ENCODE measurements at regions not wholly inside any gene's neighbourhood (a gene's known extent, or its start where the extent isn't known, plus 50 kb on each side); places are given as distances from the start of the nearest gene placed in this dataset.

GRCh38 chr4:46594661-46595060, 204.7 kb upstream of the GABRA2 start:
- CTCF ChIA-PET, result no interaction called here
- no peaks in the 10 kb centered on the region for H3K27me3 ChIP-seq (ENCODE audit: control insufficient read depth, insufficient read depth, low read length)

GRCh38 chr4:46586566-46586965, 196.6 kb upstream of the GABRA2 start:
- H3K36me3 ChIP-seq (ENCODE audit: control insufficient read depth, insufficient read depth, low read length), result no peaks in the 10 kb centered on the region
- TF ChIP-seq, protein P1, sequence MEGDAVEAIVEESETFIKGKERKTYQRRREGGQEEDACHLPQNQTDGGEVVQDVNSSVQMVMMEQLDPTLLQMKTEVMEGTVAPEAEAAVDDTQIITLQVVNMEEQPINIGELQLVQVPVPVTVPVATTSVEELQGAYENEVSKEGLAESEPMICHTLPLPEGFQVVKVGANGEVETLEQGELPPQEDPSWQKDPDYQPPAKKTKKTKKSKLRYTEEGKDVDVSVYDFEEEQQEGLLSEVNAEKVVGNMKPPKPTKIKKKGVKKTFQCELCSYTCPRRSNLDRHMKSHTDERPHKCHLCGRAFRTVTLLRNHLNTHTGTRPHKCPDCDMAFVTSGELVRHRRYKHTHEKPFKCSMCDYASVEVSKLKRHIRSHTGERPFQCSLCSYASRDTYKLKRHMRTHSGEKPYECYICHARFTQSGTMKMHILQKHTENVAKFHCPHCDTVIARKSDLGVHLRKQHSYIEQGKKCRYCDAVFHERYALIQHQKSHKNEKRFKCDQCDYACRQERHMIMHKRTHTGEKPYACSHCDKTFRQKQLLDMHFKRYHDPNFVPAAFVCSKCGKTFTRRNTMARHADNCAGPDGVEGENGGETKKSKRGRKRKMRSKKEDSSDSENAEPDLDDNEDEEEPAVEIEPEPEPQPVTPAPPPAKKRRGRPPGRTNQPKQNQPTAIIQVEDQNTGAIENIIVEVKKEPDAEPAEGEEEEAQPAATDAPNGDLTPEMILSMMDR (IDR thresholded peaks at IDR 0.05; ENCODE audit: insufficient read depth, low read depth, low read length), result no peak
- H3K27me3 ChIP-seq (ENCODE audit: control insufficient read depth, insufficient read depth, low read length), result no peaks in the 10 kb centered on the region
- CTCF ChIA-PET, result no interaction called here
- no peak for DNase-seq (ENCODE audit: low read depth)
- POLR2A ChIA-PET, result no interaction called here
- H3K4me3 ChIP-seq (ENCODE audit: low read depth, low read length), result no peak overlapping the region

More at GRCh38 chr4:46594661-46595060, 204.7 kb upstream of the GABRA2 start:
- H3K4me3 ChIP-seq (ENCODE audit: low read depth, low read length), result no peak overlapping the region
- POLR2A ChIA-PET, result no interaction called here
- DNase-seq (ENCODE audit: low read depth), result no peak
- H3K36me3 ChIP-seq (ENCODE audit: control insufficient read depth, insufficient read depth, low read length), result no peaks in the 10 kb centered on the region
- TF ChIP-seq, protein P1 (IDR thresholded peaks at IDR 0.05; ENCODE audit: insufficient read depth, low read depth, low read length), result no peak

GRCh38 chr4:46581677-46582076, 191.7 kb upstream of the GABRA2 start:
- no peak for DNase-seq (ENCODE audit: low read depth)
- Histone ChIP-seq H3K36me3 (ENCODE audit: control insufficient read depth, insufficient read depth, low read length) (no peaks in the 10 kb centered on the region), H3K4me3 (ENCODE audit: low read depth, low read length) (no peak overlapping the region), H3K27me3 (ENCODE audit: control insufficient read depth, insufficient read depth, low read length) (no peaks in the 10 kb centered on the region)
- CTCF ChIA-PET, result interaction anchor here (1.0 kb wide), 1 partner anchor 9 kb away, joined by 3 read pairs; no protein-coding TSS in a partner anchor
- POLR2A ChIA-PET, result no interaction called here
- TF ChIP-seq, protein P1 (IDR thresholded peaks at IDR 0.05; ENCODE audit: insufficient read depth, low read depth, low read length), result no peak

DNA sequence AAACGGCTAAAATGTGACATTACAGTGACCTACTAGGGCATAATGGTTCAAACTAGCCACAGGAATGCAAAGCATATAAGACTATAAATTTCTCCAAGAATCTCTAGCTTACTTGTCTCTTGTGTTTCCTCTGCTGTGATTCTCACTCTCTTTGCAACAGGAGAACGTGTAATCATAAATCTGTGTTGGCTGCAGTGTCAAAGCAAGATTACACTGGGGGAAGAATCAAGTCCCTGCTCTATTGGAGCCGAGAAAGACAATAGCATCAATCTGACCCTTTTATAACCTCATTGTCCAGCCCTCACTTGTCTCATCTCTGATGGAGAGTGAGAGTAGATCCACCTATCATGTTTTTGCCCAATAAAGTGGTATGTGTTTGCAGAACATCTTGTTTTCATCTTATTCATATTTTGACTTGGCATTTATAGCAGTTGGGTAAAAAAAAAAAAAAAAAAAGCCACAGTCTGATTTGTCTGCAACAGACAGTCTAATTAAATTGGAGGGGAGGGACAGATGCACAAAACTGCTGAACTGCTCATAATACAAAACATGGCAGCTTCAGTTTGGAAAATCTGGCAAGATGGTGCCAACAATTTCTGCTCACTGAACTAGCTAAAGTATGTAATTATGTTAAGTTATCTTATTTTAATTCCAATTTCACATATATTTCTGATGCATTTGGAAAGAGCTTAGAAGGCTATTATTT, 165.0 kb upstream of the GABRA2 start:
- H3K36me3 ChIP-seq (ENCODE audit: control insufficient read depth, insufficient read depth, low read length), result no peaks in the 10 kb centered on the region
- ChIA-PET CTCF (no interaction called here), POLR2A (no interaction called here)
- H3K4me3 ChIP-seq (ENCODE audit: low read depth, low read length), result no peak overlapping the region
- no peak for DNase-seq (ENCODE audit: low read depth)
- TF ChIP-seq, protein P1 (IDR thresholded peaks at IDR 0.05; ENCODE audit: insufficient read depth, low read depth, low read length), result no peak
- no peaks in the 10 kb centered on the region for H3K27me3 ChIP-seq (ENCODE audit: control insufficient read depth, insufficient read depth, low read length)

DNA sequence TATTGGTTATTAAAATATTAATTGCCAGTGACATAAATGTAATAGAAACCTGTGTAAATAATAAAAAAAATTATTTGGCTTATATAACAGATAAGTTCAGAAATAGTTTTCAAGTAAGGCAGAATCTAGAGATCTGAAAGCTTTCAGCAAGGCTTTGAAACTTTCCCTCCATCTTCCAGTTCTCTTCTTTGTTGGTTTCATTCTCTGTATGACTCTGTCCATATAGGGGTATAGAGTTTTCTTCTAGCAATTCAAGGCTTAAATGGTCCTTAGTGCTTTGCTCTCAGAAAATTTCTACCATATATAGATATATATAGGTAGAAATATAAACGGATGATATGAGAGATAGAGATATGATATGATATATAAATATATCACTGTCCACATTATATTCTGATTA, 160.5 kb upstream of the GABRA2 start:
- Histone ChIP-seq H3K4me3 (ENCODE audit: low read depth, low read length) (no peak overlapping the region), H3K27me3 (ENCODE audit: control insufficient read depth, insufficient read depth, low read length) (no peaks in the 10 kb centered on the region), H3K36me3 (ENCODE audit: control insufficient read depth, insufficient read depth, low read length) (no peaks in the 10 kb centered on the region)
- DNase-seq (ENCODE audit: low read depth), result no peak
- CTCF ChIA-PET, result no interaction called here
- POLR2A ChIA-PET, result no interaction called here
- TF ChIP-seq, protein P1 (IDR thresholded peaks at IDR 0.05; ENCODE audit: insufficient read depth, low read depth, low read length), result no peak
